ENCODE measurements at regions not wholly inside any gene's neighbourhood (a gene's known extent, or its start where the extent isn't known, plus 50 kb on each side); places are given as distances from the start of the nearest gene placed in this dataset.

- TF ChIP-seq, protein P1, sequence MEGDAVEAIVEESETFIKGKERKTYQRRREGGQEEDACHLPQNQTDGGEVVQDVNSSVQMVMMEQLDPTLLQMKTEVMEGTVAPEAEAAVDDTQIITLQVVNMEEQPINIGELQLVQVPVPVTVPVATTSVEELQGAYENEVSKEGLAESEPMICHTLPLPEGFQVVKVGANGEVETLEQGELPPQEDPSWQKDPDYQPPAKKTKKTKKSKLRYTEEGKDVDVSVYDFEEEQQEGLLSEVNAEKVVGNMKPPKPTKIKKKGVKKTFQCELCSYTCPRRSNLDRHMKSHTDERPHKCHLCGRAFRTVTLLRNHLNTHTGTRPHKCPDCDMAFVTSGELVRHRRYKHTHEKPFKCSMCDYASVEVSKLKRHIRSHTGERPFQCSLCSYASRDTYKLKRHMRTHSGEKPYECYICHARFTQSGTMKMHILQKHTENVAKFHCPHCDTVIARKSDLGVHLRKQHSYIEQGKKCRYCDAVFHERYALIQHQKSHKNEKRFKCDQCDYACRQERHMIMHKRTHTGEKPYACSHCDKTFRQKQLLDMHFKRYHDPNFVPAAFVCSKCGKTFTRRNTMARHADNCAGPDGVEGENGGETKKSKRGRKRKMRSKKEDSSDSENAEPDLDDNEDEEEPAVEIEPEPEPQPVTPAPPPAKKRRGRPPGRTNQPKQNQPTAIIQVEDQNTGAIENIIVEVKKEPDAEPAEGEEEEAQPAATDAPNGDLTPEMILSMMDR (IDR thresholded peaks at IDR 0.05; ENCODE audit: control extremely low read depth, extremely low read depth, low read depth, missing control alignments), result no peak
- DNase-seq (ENCODE audit: extremely low spot score), result no peak
- CTCF ChIA-PET, result no interaction called here
- POLR2A ChIA-PET, result no interaction called here
These were observed 451.0 kb upstream of the DDI1 start for GRCh38 chr11:103585401-103585800.

GRCh38 chr11:103585911-103586310 is 450.5 kb upstream of the DDI1 start:
- ChIA-PET CTCF (interaction anchor here (0.8 to 1.2 kb wide), 3 partner anchors 8 to 110 kb away, joined by 3 read pairs; no protein-coding TSS in a partner anchor), POLR2A (no interaction called here)
- TF ChIP-seq, protein P1 (IDR thresholded peaks at IDR 0.05; ENCODE audit: control extremely low read depth, extremely low read depth, low read depth, missing control alignments), result no peak
- no peak for DNase-seq (ENCODE audit: extremely low spot score)

DNA sequence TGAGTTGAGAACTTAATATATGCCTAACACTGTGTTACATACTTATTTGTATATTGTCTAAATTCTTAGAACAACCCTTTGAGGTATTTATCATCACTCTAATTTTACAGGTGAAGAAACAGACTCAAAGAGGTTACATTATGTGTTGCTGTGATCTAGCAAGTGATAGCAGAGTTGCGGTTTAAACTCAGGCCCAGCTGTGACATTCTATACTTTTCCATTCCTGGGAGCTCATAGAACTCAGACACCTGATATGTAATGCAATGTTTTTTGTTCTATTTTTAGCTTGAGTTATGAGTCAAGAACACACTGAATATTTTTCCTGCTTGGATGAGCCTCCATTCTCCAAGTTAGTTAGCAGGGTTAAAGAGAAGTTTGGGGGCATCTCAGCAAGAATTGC is 449.7 kb upstream of the DDI1 start:
- no peak for DNase-seq (ENCODE audit: extremely low spot score)

GRCh38 chr11:103587901-103588788 is 448.3 kb upstream of the DDI1 start:
- CTCF ChIA-PET, result no interaction called here
- TF ChIP-seq, protein P1 (IDR thresholded peaks at IDR 0.05; ENCODE audit: control extremely low read depth, extremely low read depth, low read depth, missing control alignments), result no peak
- POLR2A ChIA-PET, result no interaction called here
- no peak for DNase-seq (ENCODE audit: extremely low spot score)

More for the DNA sequence above, 449.7 kb upstream of the DDI1 start:
- ChIA-PET CTCF (interaction anchor here (0.8 to 1.2 kb wide), 3 partner anchors 9 to 111 kb away, joined by 3 read pairs; no protein-coding TSS in a partner anchor), POLR2A (no interaction called here)
- TF ChIP-seq, protein P1 (IDR thresholded peaks at IDR 0.05; ENCODE audit: control extremely low read depth, extremely low read depth, low read depth, missing control alignments), result no peak

GRCh38 chr11:103591554-103591953 is 444.9 kb upstream of the DDI1 start:
- DNase-seq (ENCODE audit: extremely low spot score), result no peak
- POLR2A ChIA-PET, result no interaction called here
- CTCF ChIA-PET, result interaction anchor here (0.7 to 1.6 kb wide), 3 partner anchors 9 to 12 kb away, joined by 3 to 4 read pairs (median 3); no protein-coding TSS in a partner anchor
- TF ChIP-seq, protein P1 (IDR thresholded peaks at IDR 0.05; ENCODE audit: control extremely low read depth, extremely low read depth, low read depth, missing control alignments), result no peak

DNA sequence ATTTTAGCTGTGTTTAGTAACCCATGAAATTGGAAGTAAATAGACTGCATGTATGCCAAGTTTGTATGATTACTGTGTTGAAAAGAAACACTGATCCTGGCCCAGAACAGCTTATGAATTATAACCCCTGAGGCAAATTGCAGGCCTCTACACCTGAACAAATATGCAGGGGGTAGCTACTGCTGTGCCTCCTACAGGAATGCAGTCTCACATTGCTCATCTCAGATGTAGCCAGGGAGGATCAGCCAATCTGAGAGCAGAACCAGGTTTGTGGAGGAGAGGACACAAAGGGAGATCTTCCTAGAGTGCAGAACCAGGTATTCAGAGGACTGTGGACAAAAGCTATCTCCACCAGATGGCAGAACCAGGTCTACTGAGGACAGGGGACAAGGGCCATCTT is 442.2 kb upstream of the DDI1 start:
- DNase-seq (ENCODE audit: extremely low spot score), result no peak
- TF ChIP-seq, protein P1 (IDR thresholded peaks at IDR 0.05; ENCODE audit: control extremely low read depth, extremely low read depth, low read depth, missing control alignments), result no peak
- ChIA-PET POLR2A (no interaction called here), CTCF (interaction anchor here (0.6 to 3.7 kb wide), 5 partner anchors 10 to 861 kb away, joined by 3 to 15 read pairs (median 3); no protein-coding TSS in a partner anchor)
